ENCODE measurements at regions not wholly inside any gene's neighbourhood (a gene's known extent, or its start where the extent isn't known, plus 50 kb on each side); places are given as distances from the start of the nearest gene placed in this dataset.

DNA sequence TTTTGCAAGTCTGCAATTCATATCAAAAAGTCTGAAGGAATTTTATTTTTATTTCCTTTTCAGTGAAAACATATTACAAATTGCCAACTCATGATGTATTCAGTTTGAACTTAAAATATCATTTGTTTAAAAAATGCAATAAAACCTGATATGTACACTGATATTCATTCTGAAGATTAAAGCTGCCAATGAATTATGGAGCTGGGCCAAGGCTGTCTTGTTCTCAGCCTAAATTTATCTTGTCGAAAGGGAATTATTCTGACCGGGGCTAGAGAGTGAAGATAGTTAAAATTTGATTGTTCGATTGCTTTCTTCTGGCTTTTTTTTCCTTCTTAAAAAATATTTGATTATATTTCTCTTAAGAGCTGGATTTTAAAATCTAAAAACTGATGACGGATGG, 54.0 kb upstream of the RBFOX1 start:
- Histone ChIP-seq H3K27ac (no peak overlapping the region), H3K36me3 (no peaks in the 10 kb centered on the region), H3K27me3 (no peaks in the 10 kb centered on the region), H3K4me3 (no peak overlapping the region), H3K9me3 (no peaks in the 10 kb centered on the region), H3K4me1 (no peaks in the 10 kb centered on the region)
- intact Hi-C loops (cut with DNase I; ENCODE audit: low total_unique reads), result no loop called here
- TF ChIP-seq, protein P1, sequence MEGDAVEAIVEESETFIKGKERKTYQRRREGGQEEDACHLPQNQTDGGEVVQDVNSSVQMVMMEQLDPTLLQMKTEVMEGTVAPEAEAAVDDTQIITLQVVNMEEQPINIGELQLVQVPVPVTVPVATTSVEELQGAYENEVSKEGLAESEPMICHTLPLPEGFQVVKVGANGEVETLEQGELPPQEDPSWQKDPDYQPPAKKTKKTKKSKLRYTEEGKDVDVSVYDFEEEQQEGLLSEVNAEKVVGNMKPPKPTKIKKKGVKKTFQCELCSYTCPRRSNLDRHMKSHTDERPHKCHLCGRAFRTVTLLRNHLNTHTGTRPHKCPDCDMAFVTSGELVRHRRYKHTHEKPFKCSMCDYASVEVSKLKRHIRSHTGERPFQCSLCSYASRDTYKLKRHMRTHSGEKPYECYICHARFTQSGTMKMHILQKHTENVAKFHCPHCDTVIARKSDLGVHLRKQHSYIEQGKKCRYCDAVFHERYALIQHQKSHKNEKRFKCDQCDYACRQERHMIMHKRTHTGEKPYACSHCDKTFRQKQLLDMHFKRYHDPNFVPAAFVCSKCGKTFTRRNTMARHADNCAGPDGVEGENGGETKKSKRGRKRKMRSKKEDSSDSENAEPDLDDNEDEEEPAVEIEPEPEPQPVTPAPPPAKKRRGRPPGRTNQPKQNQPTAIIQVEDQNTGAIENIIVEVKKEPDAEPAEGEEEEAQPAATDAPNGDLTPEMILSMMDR (IDR thresholded peaks at IDR 0.05), result no peak
- no peak for TF ChIP-seq POLR2A (IDR thresholded peaks at IDR 0.05)
- no peak for DNase-seq

DNA sequence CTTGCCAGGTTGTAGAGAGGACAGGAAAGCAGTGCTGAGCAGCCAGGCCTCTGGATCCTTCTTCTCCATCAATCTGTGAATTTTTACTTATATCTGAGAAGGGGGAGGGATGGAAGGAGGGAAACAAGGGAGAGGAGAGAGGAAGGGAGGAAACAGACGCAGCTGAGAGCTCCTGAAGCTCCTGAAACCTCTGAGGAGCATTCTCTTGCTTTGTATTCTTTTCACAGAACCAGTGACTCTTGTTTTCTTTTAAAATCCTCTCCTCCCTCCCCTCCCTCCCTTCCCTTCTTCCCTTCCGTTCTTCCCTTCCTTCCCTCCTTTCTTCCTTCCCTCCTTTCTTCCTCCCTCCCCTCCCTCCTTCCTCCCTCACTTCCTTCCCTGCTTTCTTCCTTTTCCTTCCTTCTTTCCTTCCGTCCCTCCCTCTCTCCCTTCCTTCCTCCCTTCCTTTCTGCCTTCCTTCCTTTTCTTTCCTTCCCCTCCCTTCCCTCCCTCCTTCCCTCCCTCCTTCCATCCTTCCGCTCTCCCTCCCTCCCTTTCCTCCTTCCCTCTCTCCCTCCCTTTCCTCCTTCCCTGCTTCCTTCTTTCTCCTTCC, 60.0 kb upstream of the RBFOX1 start:
- Histone ChIP-seq H3K4me1 (no peaks in the 10 kb centered on the region), H3K27ac (no peak overlapping the region), H3K4me3 (no peak overlapping the region), H3K9me3 (no peaks in the 10 kb centered on the region), H3K36me3 (no peaks in the 10 kb centered on the region), H3K27me3 (no peaks in the 10 kb centered on the region)
- DNase-seq, result no peak
- TF ChIP-seq, protein P1 (IDR thresholded peaks at IDR 0.05), result no peak
- no peak for TF ChIP-seq POLR2A (IDR thresholded peaks at IDR 0.05)
- intact Hi-C loops (cut with DNase I; ENCODE audit: low total_unique reads), result no loop called here

DNA sequence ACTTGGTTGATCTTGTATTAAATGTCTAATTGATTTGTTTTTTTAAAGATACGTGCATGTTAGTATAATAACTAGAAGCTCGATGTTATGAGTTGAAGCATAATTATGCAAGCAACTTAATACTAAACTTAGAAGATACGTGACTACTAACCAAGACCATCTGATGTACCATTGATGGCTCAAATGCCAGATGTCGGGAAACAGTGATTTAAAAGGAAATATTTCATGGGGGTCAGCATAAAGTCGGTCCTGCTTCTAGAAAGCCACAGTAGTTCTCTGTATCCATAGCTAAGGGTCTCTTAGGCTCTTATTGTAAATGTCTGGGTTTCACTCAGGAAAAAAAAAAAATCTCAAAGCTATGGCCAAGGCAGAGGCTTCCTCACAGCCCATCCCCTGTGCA, 61.2 kb upstream of the RBFOX1 start:
- H3K27me3 ChIP-seq, result no peaks in the 10 kb centered on the region
- no peaks in the 10 kb centered on the region for H3K36me3 ChIP-seq
- TF ChIP-seq, protein P1 (IDR thresholded peaks at IDR 0.05), result no peak
- TF ChIP-seq POLR2A (IDR thresholded peaks at IDR 0.05), result no peak
- no peak overlapping the region for H3K27ac ChIP-seq
- no peak for DNase-seq
- H3K9me3 ChIP-seq, result no peaks in the 10 kb centered on the region
- H3K4me1 ChIP-seq, result no peaks in the 10 kb centered on the region
- H3K4me3 ChIP-seq, result no peak overlapping the region
- intact Hi-C loops (cut with DNase I; ENCODE audit: low total_unique reads), result no loop called here

DNA sequence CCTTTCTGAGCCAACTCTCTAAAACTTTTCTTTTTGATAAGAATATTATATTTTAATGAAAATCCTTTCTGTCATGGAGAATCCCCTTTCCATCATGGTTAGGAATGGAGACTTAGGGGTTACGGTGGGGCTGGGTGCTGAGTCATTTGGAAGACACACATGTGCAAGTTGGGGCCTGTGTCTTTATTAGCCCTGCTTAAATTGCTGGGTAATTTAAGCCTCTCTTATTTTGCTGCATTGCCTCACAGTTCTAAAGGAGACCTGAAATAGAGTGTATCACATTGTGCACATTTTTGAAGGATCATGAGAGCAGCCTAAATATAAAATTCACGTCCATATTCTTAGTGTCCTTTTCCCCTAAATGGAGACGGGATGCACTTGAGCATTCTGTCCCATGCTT, 61.8 kb upstream of the RBFOX1 start:
- DNase-seq, result no peak
- no peaks in the 10 kb centered on the region for H3K36me3 ChIP-seq
- no peaks in the 10 kb centered on the region for H3K27me3 ChIP-seq
- no peaks in the 10 kb centered on the region for H3K4me1 ChIP-seq
- H3K4me3 ChIP-seq, result no peak overlapping the region
- H3K9me3 ChIP-seq, result no peaks in the 10 kb centered on the region
- TF ChIP-seq, protein P1 (IDR thresholded peaks at IDR 0.05), result no peak
- TF ChIP-seq POLR2A (IDR thresholded peaks at IDR 0.05), result no peak
- no peak overlapping the region for H3K27ac ChIP-seq
- intact Hi-C loops (cut with DNase I; ENCODE audit: low total_unique reads), result no loop called here

DNA sequence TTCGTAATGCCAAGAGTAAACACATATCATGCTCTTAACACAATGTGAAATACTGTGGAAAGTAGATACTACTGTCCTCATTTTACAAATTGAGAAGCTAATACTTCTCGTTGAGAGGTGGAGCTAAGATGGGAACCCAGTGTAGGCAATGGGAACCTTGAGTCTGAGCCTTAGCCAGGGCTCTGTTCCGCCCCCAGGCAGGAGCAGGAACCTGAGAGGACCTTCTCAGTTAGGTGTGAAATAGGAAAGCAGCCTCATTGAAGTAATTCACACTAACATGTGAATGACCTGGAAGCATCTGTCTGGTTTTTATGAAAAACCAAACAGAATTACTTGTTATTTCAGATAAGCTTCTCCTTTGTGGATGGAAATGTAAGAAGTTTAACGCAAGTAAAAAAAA, 62.6 kb upstream of the RBFOX1 start:
- TF ChIP-seq, protein P1 (IDR thresholded peaks at IDR 0.05), result no peak
- TF ChIP-seq POLR2A (IDR thresholded peaks at IDR 0.05), result no peak
- Histone ChIP-seq H3K4me1 (no peaks in the 10 kb centered on the region), H3K27me3 (no peaks in the 10 kb centered on the region), H3K4me3 (no peak overlapping the region), H3K9me3 (no peaks in the 10 kb centered on the region), H3K36me3 (no peaks in the 10 kb centered on the region), H3K27ac (no peak overlapping the region)
- no peak for DNase-seq
- intact Hi-C loops (cut with DNase I; ENCODE audit: low total_unique reads), result no loop called here

Measured in uterus (tissue), 3 donors.